SK-N-MC (cell line): ENCODE measurements at regions not wholly inside any gene's neighbourhood (a gene's known extent, or its start where the extent isn't known, plus 50 kb on each side); places are given as distances from the start of the nearest gene placed in this dataset.

Source experiments
- EZH2 ChIP-seq: fragments of 200-600 bp; sonication (generic); IDR thresholded peaks from one replicate; pipeline ENCODE4 v1.6.1; 2017; ENCODE audit warnings: antibody characterized with exemption
- FOXP2 ChIP-seq: optimal IDR thresholded peaks from 2 replicates; pipeline ENCODE3; 2011; ENCODE audit warnings: mild to moderate bottlenecking, moderate library complexity; ENCODE audit not compliant: insufficient read depth; ENCODE audit errors: extremely low read length, control extremely low read depth
- POLR2AphosphoS5 ChIP-seq: IDR thresholded peaks from 2 replicates; pipeline ENCODE4 v1.6.1; 2012; ENCODE audit warnings: mild to moderate bottlenecking, low read depth, low read length, borderline replicate concordance

DNA sequence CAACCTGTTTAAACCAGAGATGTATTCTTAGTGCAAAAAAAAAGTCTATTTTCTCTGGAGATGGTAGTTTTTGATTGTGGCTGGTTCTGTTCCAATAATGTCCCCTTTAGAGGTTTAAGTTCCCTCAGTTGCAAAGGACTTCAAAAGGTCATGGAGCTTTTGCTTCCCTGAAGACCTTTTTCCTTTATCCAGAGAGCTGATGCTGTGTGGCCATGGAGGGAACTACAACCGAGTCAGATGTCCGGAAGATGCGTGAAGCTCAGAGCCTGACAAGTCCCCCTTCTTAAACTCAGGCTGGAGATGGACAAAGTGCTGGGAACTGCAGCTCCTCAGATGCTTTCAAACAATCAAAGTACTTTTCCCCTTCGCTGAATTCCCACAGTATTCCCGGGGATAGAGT lies 176.1 kb downstream of the TMEM18 start:
- TF ChIP-seq EZH2 (no peak), POLR2AphosphoS5 (no peak), FOXP2 (no peak)
